CD4-positive, alpha-beta T cell treated with Interleukin-1 beta for 1 hour (primary cell): ENCODE measurements at regions not wholly inside any gene's neighbourhood (a gene's known extent, or its start where the extent isn't known, plus 50 kb on each side); places are given as distances from the start of the nearest gene placed in this dataset.

Source experiments
- DNase-seq, 2 donors: peaks; one replicate each; pipeline ENCODE4 v3.0.0-alpha.2; 2020 to 2022

DNA sequence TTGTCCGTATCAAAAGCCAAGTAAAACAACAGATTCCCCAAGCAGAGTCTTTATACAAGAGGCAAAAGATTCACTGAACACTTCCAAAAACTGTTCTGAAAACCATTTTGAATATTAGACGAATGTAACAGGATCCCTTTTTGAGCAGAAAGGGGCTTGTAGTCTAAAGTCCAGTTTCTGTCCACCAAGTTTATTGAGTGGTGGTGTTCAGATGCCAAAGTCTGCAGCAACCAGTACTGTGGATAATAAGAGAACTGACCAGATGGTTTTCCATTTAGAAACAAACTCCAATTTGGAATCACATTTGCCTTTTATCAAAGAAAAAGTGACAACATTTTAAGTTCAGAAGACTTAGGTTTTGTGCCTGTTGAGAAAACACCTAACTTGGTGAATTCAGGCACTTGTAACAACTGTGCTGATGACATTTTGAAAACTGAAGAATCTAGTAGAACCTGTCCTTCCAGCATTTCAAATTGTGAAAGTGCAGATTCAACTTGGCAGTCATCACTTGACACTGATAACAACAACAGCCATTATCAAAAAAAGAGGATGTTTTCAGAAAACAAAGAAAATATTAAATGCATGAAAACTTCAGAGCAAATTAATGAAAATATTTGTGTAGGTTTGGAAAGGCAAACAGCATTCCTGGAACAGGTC lies 217.1 kb downstream of the CSNK2A3 start:
- DNase-seq: no peak

DNA sequence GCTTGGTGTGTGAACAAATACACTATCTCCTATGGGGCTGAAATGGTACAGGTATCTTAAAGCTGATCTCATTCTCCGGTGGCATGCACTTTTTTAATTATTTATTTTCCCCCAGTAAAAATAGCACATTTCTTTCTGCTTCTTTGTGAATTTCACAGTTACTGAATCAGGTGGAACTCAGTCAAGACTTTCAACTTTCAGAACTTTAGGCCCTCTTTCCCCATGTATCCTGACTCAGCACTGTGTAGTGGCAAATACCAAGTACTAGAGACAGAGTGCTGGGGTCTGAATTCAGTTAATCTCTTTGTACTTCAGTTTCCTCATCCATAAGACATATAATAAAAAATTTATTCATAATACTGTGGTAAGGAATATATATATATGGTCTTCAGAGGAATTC lies 223.9 kb downstream of the CSNK2A3 start:
- DNase-seq: no peak

DNA sequence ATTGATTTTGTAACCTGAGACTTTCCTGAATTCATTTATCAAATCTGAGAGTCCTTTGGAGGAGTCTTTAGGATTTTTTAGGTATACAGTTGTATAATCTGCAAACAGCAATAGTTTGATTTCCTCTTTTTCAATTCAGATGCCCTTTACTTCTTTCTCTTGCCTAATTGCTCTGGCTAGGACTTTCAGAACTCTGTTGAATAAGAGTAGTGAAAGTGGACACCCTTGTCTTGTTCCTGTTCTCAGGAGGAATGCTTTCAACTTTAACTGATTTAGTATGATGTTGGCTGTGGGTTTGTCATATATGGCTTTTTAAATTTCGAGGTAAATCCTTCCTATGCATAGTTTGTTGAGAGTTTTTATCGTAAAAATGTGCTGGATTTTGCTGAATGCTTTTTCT lies 227.4 kb downstream of the CSNK2A3 start:
- no peak for DNase-seq

DNA sequence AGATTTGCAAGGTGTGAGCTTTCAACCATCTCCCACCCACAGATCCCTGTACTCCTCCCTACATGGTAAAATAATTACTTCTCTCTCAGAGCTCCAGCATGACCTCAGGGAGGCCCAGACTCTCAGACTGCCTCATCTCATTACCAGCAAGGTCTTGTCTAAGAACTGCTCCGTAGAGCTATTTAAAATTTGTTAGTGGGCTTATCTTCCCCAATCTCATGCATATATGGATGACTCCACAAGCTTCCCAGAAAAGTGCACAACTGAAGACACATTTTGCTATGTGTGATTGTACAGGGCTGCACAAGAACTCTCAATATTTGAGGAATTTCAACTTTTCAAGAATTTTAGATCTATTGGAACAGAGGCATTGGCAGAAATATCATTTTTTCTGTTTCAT lies 230.3 kb downstream of the CSNK2A3 start:
- DNase-seq: no peak

- DNase-seq: no peak
These were observed 233.1 kb downstream of the CSNK2A3 start for GRCh38 chr11:11119917-11120316.

DNA sequence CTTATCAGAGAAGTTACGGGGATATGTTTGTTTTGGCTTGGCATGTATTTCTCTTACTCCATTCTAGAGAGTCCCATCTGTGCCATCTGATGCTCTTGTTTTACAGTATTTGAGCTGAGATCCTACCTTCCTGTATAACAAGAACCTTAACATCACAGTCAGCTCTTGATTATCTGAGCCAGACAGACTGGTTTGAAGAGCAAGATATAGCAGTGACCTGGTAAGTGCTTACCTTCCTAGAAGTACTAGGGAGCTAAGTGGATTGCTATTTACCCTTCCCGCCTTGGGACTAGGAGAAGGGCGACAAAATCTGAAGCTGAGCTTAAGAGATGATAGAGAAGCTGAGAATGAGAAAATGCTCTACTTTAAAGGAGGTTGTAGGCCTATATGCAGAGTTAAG lies 235.3 kb downstream of the CSNK2A3 start:
- DNase-seq: no peak

DNA sequence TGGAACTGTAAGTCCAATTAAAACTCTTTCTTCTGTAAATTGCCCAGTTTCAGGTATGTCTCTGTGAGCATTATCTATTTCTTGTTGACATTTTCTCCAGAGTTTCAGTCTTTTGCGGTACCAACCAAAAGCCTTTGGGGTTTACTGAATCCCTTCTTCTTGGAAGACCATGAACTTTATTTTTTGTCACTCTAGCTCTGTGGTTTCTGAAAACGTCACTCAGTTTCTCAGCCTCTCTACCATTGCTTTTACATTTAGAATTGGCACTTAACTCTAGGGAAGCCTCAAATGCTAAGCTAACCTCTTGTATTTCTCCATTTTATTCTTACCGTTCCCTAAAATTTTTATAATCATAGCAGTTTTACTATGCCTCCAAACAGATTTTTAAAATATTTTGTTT lies 237.6 kb downstream of the CSNK2A3 start:
- DNase-seq: no peak

- no peak for DNase-seq
These were observed 239.4 kb downstream of the CSNK2A3 start for GRCh38 chr11:11113626-11114025.

- no peak for DNase-seq
These were observed 245.0 kb downstream of the CSNK2A3 start for GRCh38 chr11:11108026-11108425.

DNA sequence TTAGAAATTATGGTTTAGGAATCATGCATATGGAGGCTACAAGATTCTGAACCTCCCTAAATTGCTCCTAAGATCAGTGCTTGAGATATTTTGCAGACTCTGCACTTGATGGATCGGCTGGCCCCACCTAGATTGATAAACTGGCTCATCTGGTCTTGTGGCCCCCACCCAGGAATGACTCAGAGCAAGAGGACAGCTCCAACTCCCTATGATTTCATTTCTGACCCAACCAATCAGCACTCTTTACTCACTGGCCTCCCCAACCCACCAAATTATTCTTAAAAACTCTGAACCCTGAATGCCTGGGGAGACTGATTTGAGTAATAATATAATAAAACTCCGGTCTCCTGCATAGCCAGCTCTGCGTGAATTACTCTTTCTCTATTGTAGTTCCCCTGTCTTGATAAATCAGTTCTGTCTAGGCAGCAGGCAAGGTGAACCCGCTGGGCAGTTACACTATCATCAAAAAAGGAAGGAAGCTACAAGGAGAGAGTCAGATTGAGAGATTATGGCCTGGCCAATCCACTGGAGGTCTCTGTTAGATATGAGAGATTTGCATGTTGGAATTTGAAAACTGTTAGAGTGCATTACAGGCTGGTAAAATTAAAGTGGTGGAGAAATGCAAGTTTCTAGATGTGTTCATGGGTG lies 245.8 kb downstream of the CSNK2A3 start:
- DNase-seq: no peak

DNA sequence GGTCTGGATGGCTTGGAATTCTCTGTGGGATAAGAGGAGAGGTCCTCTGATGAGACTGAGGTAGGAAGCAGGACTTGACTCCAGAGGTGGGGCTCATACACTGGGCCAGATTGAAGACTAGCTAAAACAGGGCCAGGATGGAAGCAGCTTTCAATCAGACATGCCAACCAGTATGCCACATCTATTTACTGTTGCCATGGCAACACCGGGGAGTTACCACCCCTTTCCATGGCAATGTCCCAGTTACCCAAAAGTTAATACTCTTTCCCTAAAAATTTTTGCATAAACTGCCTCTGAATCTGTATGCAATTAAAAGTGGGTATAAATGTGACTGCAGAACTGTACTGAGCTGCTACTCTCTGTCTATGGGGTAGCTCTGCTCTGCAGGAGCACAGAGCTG lies 247.5 kb upstream of the ZBED5 start:
- DNase-seq: no peak

GRCh38 chr11:11095831-11096723 lies 238.2 kb upstream of the ZBED5 start:
- no peak for DNase-seq

GRCh38 chr11:11090495-11090894 lies 232.6 kb upstream of the ZBED5 start:
- no peak for DNase-seq

- no peak for DNase-seq
These were observed 232.0 kb upstream of the ZBED5 start for GRCh38 chr11:11089805-11090204.

- no peak for DNase-seq
These were observed 229.1 kb upstream of the ZBED5 start for GRCh38 chr11:11086979-11087378.

- DNase-seq: no peak
These were observed 227.7 kb upstream of the ZBED5 start for GRCh38 chr11:11085580-11085979.

- DNase-seq: no peak
These were observed 226.5 kb upstream of the ZBED5 start for GRCh38 chr11:11084337-11084736.

GRCh38 chr11:11083441-11083840 lies 225.6 kb upstream of the ZBED5 start:
- DNase-seq: no peak

GRCh38 chr11:11082646-11083045 lies 224.8 kb upstream of the ZBED5 start:
- DNase-seq: no peak

DNA sequence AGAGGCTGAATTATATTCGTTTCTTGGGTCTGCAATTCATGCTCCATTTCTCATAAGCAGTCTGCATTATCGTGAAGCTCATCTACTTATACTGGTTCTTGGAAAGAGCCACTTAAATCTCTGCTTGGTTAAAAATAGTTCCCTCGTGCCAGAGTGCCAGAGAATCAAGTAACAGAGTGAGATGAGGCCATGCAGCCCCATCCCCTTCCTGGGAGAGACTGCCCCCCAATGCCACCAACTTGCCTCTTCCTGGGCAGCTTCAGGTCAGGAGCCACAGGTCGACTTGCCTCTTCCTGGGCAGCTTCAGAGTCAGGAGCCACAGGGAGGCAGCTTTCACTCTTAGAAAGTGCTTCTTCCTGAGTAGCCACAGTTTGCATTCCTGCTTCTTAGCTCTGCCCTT lies 223.9 kb upstream of the ZBED5 start:
- DNase-seq: no peak

- DNase-seq: no peak
These were observed 223.4 kb upstream of the ZBED5 start for GRCh38 chr11:11081288-11081687.

- no peak for DNase-seq
These were observed 220.7 kb upstream of the ZBED5 start for GRCh38 chr11:11078344-11079086.

DNA sequence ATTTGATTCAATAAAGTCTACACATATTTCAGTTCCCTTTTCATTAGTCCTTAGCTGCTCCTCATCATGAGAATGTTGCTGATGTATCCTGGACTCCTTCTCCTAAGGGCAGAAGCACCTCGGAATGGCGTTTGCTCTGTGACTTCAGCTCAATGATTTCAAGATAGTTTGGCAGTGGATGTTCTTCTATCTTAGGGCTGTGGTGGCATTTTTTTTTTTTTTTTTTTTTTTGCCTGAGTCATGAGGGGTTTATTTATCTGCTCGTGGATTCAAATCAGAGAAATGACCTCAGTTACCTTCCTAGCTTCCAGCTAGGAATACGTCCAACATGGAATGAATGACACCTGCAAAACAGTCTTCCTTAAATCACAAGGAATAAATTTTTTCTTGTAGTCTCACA lies 220.0 kb upstream of the ZBED5 start:
- no peak for DNase-seq
